Pancreas (tissue), 10 donors: ENCODE measurements at regions not wholly inside any gene's neighbourhood (a gene's known extent, or its start where the extent isn't known, plus 50 kb on each side); places are given as distances from the start of the nearest gene placed in this dataset.
A peak's percentile ranks its signal among the peaks of the same experiment; 100 is the strongest.

ENCODE experiments used
- ATAC-seq, 4 donors: fragments of 200-7000 bp; cut with Tn5 transposase; one replicate each; pipeline versions ENCODE4 v1.8.0 to v1.9.1; 2020; ENCODE audit warnings: mild to moderate bottlenecking in 4 of 4, moderate library complexity in 4 of 4
- DNase-seq, 6 donors: peaks; one replicate each; pipeline ENCODE4 v3.0.0-alpha.2; 2020
- FAIRE-seq: peaks from 2 replicates; lab custom pipeline; 2012; peaks lifted over from hg19 to GRCh38; lab: Jason Lieb, UNC
- H3K27ac ChIP-seq, 4 donors: fragments of 200-600 bp; sonication (generic); 1 replicate in 3 of 4; 2 replicates in 1 of 4; pipeline versions ENCODE4 v1.5.0 to v1.8.0; 2020
- H3K27me3 ChIP-seq, 4 donors: fragments of 200-600 bp; one replicate each; pipeline ENCODE4 v1.8.0; 2021
- H3K36me3 ChIP-seq, 3 donors: fragments of 200-600 bp; sonication (generic) in 1 of 3; one replicate each; pipeline versions ENCODE4 v1.5.0 to v1.8.0; 2020 to 2021
- H3K4me1 ChIP-seq, 3 donors: fragments of 200-600 bp; one replicate each; pipeline ENCODE4 v1.8.0; 2021
- H3K4me3 ChIP-seq, 4 donors: fragments of 200-600 bp; sonication (generic) in 2 of 4; one replicate each; pipeline versions ENCODE4 v1.5.0 to v1.8.0; 2020 to 2021
- H3K9me3 ChIP-seq, 4 donors: fragments of 200-600 bp; one replicate each; pipeline ENCODE4 v1.8.0; 2021
- CTCF ChIP-seq, 4 donors: fragments of 200-600 bp; sonication (generic) in 3 of 4; IDR thresholded peaks; one replicate each; pipeline versions ENCODE4 v1.5.0 to v1.8.0; 2021; ENCODE audit warnings: antibody characterized with exemption in 4 of 4
- WGBS, 2 donors: extraction: QIAGEN DNeasy Blood & Tissue Kit; methylation state at CpG; one replicate each; pipeline ENCODE4 v1.1.7; 2013; 5-methylcytosine and 5-hydroxymethylcytosine counted together
- intact Hi-C, 3 donors: fragments of 100-400 bp; cut with DNase I; formaldehyde crosslinking; loops; one replicate each; pipeline versions ENCODE4 v1.11.1 to v1.14.2; 2022
- donor health status: healthy with polysubstance abuse.
- donor health status: DM: no; HTN: no; CAD: no; lungs with moderate emphysema.
- donor health status: DM: no; HTN: no; CAD: no.
- donor health status: control.
- donor health status: control.
- donor health status: Bipolar disorder and iron deficiency.
- donor health status: DM: yes; HTN: yes; CAD: no.
- donor health status: DM: no; HTN: no; CAD: no.
- donor health status: DM: no; HTN: no; CAD: no.
- donor health status: DM: yes; HTN: yes; CAD: no.

GRCh38 chr1:232451506-232451905 lies 178.4 kb downstream of the SIPA1L2 start:
- H3K27ac ChIP-seq, result no peak overlapping the region
- intact Hi-C loops, result no loop called here
- H3K27me3 ChIP-seq, result no peaks in the 10 kb centered on the region
- H3K9me3 ChIP-seq, result no peaks in the 10 kb centered on the region
- FAIRE-seq, result no peak
- H3K4me1 ChIP-seq, result no peaks in the 10 kb centered on the region
- 48 to 54% methylated on average over 2 of the region's 2 CpGs for WGBS, 2 donors
- H3K36me3 ChIP-seq, result no peaks in the 10 kb centered on the region
- no peak for ATAC-seq
- TF ChIP-seq CTCF (IDR thresholded peaks at IDR 0.05), result no peak
- DNase-seq, result no peak
- no peak overlapping the region for H3K4me3 ChIP-seq

GRCh38 chr1:232450615-232451014 lies 179.3 kb downstream of the SIPA1L2 start:
- Histone ChIP-seq H3K27me3 (no peaks in the 10 kb centered on the region), H3K9me3 (no peaks in the 10 kb centered on the region), H3K4me1 (no peaks in the 10 kb centered on the region), H3K27ac (no peak overlapping the region), H3K4me3 (no peak overlapping the region), H3K36me3 (no peaks in the 10 kb centered on the region)
- FAIRE-seq (no peak), ATAC-seq (no peak), DNase-seq (no peak)
- WGBS, 2 donors, result 87 to 94% methylated on average over 1 of the region's 1 CpG
- intact Hi-C loops, result no loop called here
- TF ChIP-seq CTCF (IDR thresholded peaks at IDR 0.05), result no peak

- no peaks in the 10 kb centered on the region for H3K36me3 ChIP-seq
- H3K9me3 ChIP-seq, result no peaks in the 10 kb centered on the region
- H3K4me1 ChIP-seq, result no peaks in the 10 kb centered on the region
- no peak overlapping the region for H3K27ac ChIP-seq
- no peak overlapping the region for H3K4me3 ChIP-seq
- no peak for ATAC-seq
- H3K27me3 ChIP-seq, result no peaks in the 10 kb centered on the region
- intact Hi-C loops, result no loop called here
- DNase-seq, result no peak
- TF ChIP-seq CTCF (IDR thresholded peaks at IDR 0.05), result no peak
- 81 to 83% methylated on average over 2 of the region's 2 CpGs for WGBS, 2 donors
- no peak for FAIRE-seq
Observed at GRCh38 chr1:232447125-232447524, 182.8 kb downstream of the SIPA1L2 start.

GRCh38 chr1:232445361-232446106 lies 184.4 kb downstream of the SIPA1L2 start:
- no peak for FAIRE-seq
- Histone ChIP-seq H3K36me3 (no peaks in the 10 kb centered on the region), H3K27me3 (no peaks in the 10 kb centered on the region), H3K9me3 (no peaks in the 10 kb centered on the region), H3K4me1 (no peaks in the 10 kb centered on the region), H3K27ac (no peak overlapping the region), H3K4me3 (no peak overlapping the region)
- WGBS, 2 donors, result 95 to 98% methylated on average over 24 of the region's 24 CpGs
- intact Hi-C loops, result no loop called here
- no peak for ATAC-seq
- no peak for TF ChIP-seq CTCF (IDR thresholded peaks at IDR 0.05)
- no peak for DNase-seq

GRCh38 chr1:232443372-232443771 lies 186.6 kb downstream of the SIPA1L2 start:
- no peak for DNase-seq
- no peak overlapping the region for H3K4me3 ChIP-seq
- no peaks in the 10 kb centered on the region for H3K4me1 ChIP-seq
- H3K27ac ChIP-seq, result no peak overlapping the region
- intact Hi-C loops, result no loop called here
- TF ChIP-seq CTCF (IDR thresholded peaks at IDR 0.05), result no peak
- peak in 1 of 4 donors; percentile 56 for ATAC-seq
- H3K36me3 ChIP-seq, result no peaks in the 10 kb centered on the region
- WGBS, 2 donors, result 69% methylated on average over 7 of the region's 7 CpGs
- FAIRE-seq, result no peak
- no peaks in the 10 kb centered on the region for H3K9me3 ChIP-seq
- no peaks in the 10 kb centered on the region for H3K27me3 ChIP-seq
